HAP-1 (cell line): ENCODE measurements at regions not wholly inside any gene's neighbourhood (a gene's known extent, or its start where the extent isn't known, plus 50 kb on each side); places are given as distances from the start of the nearest gene placed in this dataset.
"Not testable (repeated sequence)": the region's sequence is repeated elsewhere in the genome, so short reads cannot be mapped to it uniquely, and the experiment has no call there.

Experiments
- DNase-seq, 2 experiments: peaks; one replicate each; pipeline ENCODE4 v3.0.0-alpha.2; 2016 to 2020; ENCODE audit warnings: low spot score in 2 of 2
- H3K27me3 ChIP-seq: fragments of 250-450 bp; sonication (Bioruptor Pico); 2 replicates; pipeline ENCODE4 v1.5.1; 2020; ENCODE audit warnings: low read depth, mild to moderate bottlenecking, moderate library complexity
- H3K36me3 ChIP-seq: fragments of 250-450 bp; sonication (Bioruptor Pico); replicated peaks from 2 replicates; pipeline ENCODE4 v1.5.1; 2020; ENCODE audit warnings: mild to moderate bottlenecking
- H3K4me1 ChIP-seq: fragments of 250-450 bp; sonication (Bioruptor Pico); 2 replicates; pipeline ENCODE4 v1.5.1; 2020; ENCODE audit warnings: mild to moderate bottlenecking
- H3K4me3 ChIP-seq: fragments of 250-450 bp; sonication (Bioruptor Pico); 2 replicates; pipeline ENCODE4 v1.5.1; 2020; ENCODE audit warnings: mild to moderate bottlenecking, moderate library complexity
- H3K9me3 ChIP-seq: fragments of 250-450 bp; sonication (Bioruptor Pico); 2 replicates; pipeline ENCODE4 v1.5.1; 2020; ENCODE audit warnings: mild to moderate bottlenecking, moderate library complexity
- in situ Hi-C: fragments of 300-500 bp; cut with MboI; formaldehyde crosslinking; loops from 3 replicates; pipeline ENCODE4 v1.14.3; 2020; ENCODE audit warnings: low sequenced_read_pairs, inconsistent platforms, mixed read lengths

DNA sequence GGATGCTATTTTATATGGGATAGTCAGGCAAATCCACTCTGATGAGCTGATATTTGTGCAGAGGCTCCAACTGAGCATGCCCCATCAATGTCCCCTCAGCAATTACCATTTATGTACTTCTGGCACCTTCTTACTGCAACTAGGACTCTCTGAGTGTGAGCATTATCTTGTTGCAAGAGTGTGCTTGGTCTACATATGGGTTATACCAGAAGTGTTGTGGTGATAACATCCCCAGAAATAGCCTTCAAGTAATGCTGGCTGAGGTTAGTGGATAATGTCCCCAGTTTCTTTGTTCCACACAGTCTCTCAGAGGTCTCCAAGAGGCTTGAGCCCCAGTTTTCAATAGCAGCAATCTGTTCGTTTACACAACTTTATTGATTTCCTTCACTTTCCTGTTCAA, 408.6 kb downstream of the JRKL start:
- no peaks in the 10 kb centered on the region for H3K36me3 ChIP-seq
- no peak for DNase-seq
- no peaks in the 10 kb centered on the region for H3K9me3 ChIP-seq
- no peaks in the 10 kb centered on the region for H3K4me1 ChIP-seq
- in situ Hi-C loops: no loop called here
- no peaks in the 10 kb centered on the region for H3K27me3 ChIP-seq
- H3K4me3 ChIP-seq: no peak overlapping the region

DNA sequence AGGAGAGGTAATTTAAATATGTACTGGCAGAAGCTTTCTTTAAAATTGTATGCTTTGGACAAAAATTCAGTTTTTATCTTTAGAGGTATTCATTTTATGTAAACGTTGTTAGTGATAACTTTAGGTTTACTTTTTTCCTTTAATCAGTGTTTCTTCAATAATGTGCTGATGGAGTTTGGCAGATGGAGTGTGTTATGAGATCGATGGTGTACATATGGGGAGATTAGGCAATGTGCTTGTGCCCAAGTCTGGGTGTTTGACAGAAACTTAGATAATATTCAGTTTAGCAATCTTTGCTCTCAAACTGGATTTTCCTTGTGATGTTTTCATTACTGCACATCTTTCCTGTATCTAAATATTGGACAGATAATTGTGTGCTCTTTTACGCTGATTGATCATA, 425.4 kb downstream of the JRKL start:
- Histone ChIP-seq H3K4me1 (no peaks in the 10 kb centered on the region), H3K27me3 (no peaks in the 10 kb centered on the region), H3K4me3 (no peak overlapping the region), H3K9me3 (no peaks in the 10 kb centered on the region), H3K36me3 (no peaks in the 10 kb centered on the region)
- in situ Hi-C loops: no loop called here
- DNase-seq: no peak

DNA sequence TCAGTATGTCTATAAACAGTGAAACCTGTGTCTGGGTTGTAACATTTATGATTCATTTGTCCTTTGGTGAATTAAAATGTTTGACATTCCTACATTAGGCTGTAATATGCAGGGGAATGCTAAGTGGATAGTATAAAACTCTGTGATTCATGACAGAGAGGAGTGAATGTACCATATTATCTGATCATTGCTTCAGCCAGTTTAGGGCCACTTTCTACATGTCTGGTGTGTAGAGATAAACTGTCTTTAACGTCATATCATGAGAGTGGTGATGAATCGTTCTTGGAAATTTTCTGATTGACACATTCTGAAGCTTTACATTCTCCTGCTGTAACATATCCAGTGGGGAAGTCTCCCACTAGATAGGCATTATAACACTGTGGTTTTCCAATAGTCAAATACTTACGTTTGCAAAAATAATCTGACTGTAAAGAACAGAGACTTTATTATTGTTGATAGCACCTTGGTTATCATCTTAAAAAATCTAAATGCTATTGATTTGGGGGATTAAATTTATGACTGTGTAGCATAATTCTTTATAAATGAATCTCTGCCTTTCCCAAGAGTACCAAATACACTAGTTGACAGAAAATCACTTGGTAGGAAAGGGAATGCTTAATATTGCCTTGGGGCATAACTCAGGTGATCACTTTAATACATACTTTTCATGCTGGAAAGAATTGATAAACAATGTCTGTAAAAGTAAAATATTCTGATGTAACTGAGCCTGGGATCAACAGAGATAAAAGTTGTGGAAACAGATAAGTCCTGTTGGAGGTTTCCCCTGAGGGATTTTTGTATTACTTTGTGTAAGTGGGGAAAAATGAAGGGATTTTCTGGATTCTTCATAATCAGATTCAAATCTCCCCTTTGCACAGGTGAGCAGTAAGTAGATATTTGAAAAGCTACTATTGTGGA, 427.9 kb downstream of the JRKL start:
- DNase-seq: no peak
- no peaks in the 10 kb centered on the region for H3K9me3 ChIP-seq
- in situ Hi-C loops: no loop called here
- H3K4me1 ChIP-seq: no peaks in the 10 kb centered on the region
- H3K4me3 ChIP-seq: no peak overlapping the region
- H3K27me3 ChIP-seq: no peaks in the 10 kb centered on the region
- no peaks in the 10 kb centered on the region for H3K36me3 ChIP-seq

DNA sequence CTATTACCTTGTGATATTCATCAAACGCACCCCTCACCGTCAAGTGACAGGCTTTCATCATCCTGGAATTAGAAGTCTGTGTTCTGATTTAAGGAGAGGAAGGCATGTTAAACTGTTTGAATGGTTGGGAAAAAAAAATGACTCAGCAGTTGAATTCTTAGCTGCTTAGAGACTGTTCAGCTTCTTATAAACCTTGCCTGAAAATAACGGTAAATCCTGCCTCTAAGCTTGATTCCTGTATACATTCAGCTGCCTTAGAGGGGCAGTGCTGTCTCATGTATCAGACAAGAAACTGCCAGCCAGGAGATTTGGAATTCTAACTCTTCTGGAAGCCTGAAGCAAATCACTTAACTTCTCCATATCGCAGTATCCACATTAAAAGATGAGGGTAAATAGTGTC, 437.4 kb downstream of the JRKL start:
- no peaks in the 10 kb centered on the region for H3K4me1 ChIP-seq
- no peaks in the 10 kb centered on the region for H3K36me3 ChIP-seq
- no peaks in the 10 kb centered on the region for H3K9me3 ChIP-seq
- in situ Hi-C loops: no loop called here
- H3K4me3 ChIP-seq: no peak overlapping the region
- DNase-seq: no peak
- no peaks in the 10 kb centered on the region; the same call in 1 of the 2 replicates for H3K27me3 ChIP-seq

DNA sequence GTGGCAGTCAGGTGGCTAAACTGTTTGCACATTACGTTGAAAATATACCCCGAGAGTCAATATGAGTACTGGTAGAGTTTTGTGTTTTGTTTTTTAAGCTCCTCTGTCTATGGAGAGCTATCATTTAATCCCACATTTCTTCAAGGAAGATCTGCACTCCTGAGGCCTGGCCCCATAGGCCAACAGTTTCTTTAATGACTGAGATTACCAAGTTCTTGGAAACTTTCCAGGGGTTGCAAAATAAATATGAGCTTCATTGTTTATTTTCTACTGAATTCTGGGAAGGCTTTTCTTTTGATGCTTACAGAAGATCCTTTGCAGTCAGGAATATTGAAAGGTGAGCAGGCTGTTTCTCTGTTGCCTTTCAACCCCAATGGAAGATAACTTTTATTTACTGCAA, 452.0 kb downstream of the JRKL start:
- Histone ChIP-seq H3K27me3 (0 out of 2 replicates have a peak, but pooled peaks cover 2% of the 10 kb centered on the region), H3K36me3 (no peaks in the 10 kb centered on the region), H3K4me1 (no peaks in the 10 kb centered on the region), H3K9me3 (no peaks in the 10 kb centered on the region), H3K4me3 (no peak overlapping the region)
- no peak for DNase-seq
- in situ Hi-C loops: no loop called here

DNA sequence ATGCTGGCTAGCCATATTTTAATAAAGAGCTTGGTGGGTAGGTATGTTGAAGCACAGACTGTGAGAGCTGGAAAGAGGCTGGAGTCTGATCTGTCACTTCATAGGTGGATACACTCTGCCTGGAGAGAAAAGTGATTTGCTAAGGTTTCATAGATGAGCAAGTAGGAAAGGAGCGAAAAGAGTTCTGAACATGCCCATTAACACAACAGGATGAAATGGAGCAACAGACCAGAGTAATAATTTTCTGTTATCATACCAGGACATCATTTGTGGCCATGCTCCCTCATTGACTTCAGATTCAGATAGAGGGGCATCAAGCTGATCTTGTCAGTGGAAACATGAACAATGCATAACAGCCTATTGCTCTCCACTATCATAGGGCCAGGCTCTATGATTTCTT, 452.9 kb downstream of the JRKL start:
- Histone ChIP-seq H3K27me3 (0 out of 2 replicates have a peak, but pooled peaks cover 2% of the 10 kb centered on the region), H3K4me1 (no peaks in the 10 kb centered on the region), H3K9me3 (no peaks in the 10 kb centered on the region), H3K36me3 (no peaks in the 10 kb centered on the region), H3K4me3 (no peak overlapping the region)
- DNase-seq: no peak
- in situ Hi-C loops: no loop called here

DNA sequence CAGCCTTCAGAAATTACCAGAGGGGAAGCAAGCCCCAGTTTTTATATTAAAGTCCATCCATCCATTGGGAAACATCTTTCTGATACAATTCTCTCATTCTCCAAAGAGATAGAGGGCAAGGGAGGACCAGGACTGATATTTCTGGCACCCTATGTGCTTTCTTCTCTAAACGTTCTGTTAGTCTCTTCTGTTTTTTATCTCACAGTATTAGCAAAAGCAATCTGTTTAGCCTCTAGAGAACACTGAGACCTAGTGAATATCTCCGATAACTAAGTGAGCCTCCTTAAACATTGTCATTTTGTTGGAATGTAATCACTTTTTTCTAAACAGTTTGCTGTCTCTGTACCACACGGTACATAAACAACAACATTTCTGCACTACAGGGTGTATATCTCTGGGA, 464.6 kb downstream of the JRKL start:
- H3K4me3 ChIP-seq: no peak overlapping the region
- H3K36me3 ChIP-seq: no peaks in the 10 kb centered on the region
- no peak for DNase-seq
- in situ Hi-C loops: no loop called here
- no peaks in the 10 kb centered on the region for H3K4me1 ChIP-seq
- no peaks in the 10 kb centered on the region for H3K9me3 ChIP-seq
- no peaks in the 10 kb centered on the region for H3K27me3 ChIP-seq

DNA sequence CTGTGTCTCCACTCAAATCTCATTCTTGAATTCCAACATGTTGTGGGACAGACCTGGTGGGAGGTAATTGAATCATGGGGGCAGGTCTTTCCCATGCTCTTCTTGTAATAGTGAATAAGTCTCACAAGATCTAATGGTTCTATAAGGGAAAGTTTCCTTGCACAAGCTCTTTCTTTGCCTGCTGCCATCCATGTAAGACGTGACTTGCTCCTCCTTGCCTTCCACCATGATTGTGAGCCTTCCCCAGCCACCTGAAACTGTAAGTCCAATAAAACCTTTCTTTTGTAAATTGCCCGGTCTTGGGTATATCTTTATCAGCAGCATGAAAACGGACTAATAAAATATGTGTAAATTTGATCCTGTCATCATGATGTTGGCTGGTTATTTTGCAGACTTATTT, 471.9 kb downstream of the JRKL start:
- DNase-seq, in situ Hi-C loops: not testable (repeated sequence)

DNA sequence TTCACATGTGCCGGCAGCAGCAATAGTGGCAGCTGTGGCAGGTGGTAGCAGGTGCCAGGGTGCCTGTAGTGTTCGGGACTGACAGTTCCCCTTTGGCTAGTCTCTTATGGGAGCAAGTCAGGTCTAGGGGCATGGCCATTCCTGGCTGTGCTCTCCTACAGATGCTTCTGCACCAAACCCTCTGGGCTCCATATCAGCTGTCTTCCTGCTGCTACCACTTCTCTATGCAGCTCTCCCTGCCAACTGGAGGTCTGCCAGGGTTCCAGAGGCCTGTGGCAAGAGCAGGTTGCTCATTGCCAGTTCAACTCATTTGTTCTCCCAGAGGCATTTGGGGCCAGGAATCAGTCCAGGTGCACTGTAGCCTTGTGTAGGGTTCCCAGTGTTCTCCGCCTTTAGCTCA, 473.7 kb downstream of the JRKL start:
- Histone ChIP-seq H3K27me3 (no peaks in the 10 kb centered on the region), H3K4me1 (no peaks in the 10 kb centered on the region), H3K9me3 (no peaks in the 10 kb centered on the region), H3K4me3 (no peak overlapping the region), H3K36me3 (no peaks in the 10 kb centered on the region)
- DNase-seq: no peak
- in situ Hi-C loops: no loop called here

More for the DNA sequence above, 471.9 kb downstream of the JRKL start:
- not testable (repeated sequence) for H3K4me1 ChIP-seq, H3K27me3 ChIP-seq, H3K36me3 ChIP-seq, H3K9me3 ChIP-seq, H3K4me3 ChIP-seq

DNA sequence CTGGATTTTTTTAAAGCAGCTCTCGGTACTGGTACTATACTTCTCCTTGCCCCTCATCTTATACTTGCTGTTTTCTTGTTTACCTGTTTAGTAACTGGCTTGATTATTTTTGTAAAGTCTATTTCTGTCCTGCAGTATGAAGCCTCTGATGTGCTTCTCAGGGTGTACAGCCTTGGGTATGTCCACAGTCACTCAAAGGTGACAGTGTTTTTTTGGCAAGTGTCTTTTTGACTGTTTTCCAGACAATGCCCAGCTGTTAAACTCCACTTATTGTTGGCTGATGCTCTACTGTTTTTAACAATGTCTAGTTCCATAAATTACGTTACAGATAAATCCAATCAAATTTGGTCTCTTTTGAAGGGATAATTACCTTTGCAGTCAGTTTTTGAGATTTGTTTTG, 475.2 kb downstream of the JRKL start:
- no peaks in the 10 kb centered on the region for H3K27me3 ChIP-seq
- in situ Hi-C loops: no loop called here
- no peaks in the 10 kb centered on the region for H3K4me1 ChIP-seq
- DNase-seq: no peak
- H3K4me3 ChIP-seq: no peak overlapping the region
- H3K9me3 ChIP-seq: no peaks in the 10 kb centered on the region
- H3K36me3 ChIP-seq: no peaks in the 10 kb centered on the region

DNA sequence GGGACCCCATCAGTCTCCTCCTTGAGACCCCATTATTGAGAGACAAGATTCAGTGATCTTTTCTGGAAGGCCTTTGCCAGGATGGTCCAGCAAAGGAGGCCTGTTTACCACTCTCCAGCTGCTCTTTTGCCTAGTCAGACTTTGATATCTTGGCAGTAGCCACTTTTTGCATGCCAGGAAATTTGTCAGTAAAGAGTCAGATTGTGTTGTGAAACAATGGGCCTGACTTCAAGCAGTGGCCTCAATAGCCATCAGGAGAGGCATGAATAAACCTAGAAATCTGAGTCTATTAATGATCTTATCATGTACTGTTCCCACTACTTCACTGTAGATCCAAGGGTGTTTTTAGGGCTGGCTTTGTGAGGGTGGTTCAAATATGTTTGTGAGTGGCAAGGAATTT, 479.4 kb downstream of the JRKL start:
- H3K4me3 ChIP-seq: no peak overlapping the region
- in situ Hi-C loops: no loop called here
- no peaks in the 10 kb centered on the region for H3K36me3 ChIP-seq
- DNase-seq: no peak
- no peaks in the 10 kb centered on the region for H3K4me1 ChIP-seq
- H3K27me3 ChIP-seq: no peaks in the 10 kb centered on the region
- H3K9me3 ChIP-seq: no peaks in the 10 kb centered on the region

DNA sequence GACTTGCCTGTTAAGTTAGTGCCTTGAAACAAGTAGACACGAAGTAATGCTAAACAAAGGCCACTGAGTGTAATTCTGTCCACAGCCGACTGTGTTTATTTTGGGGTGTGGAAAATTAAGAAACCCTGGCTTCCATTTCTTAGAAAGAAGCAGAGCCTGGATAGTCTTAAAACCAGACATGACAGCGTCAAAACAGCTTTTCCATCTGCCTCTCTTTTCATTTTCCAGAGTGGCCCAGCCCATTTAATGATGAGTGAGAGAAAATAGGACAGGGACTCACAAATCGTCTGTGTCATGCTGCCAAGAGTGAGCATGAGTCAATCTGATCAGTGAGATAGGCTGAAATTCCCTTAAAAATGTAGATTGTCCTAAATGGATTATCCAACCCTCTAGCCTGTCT, 485.9 kb downstream of the JRKL start:
- in situ Hi-C loops: no loop called here
- Histone ChIP-seq H3K36me3 (no peaks in the 10 kb centered on the region), H3K27me3 (no peaks in the 10 kb centered on the region), H3K4me3 (no peak overlapping the region), H3K9me3 (no peaks in the 10 kb centered on the region), H3K4me1 (no peaks in the 10 kb centered on the region)
- no peak for DNase-seq

DNA sequence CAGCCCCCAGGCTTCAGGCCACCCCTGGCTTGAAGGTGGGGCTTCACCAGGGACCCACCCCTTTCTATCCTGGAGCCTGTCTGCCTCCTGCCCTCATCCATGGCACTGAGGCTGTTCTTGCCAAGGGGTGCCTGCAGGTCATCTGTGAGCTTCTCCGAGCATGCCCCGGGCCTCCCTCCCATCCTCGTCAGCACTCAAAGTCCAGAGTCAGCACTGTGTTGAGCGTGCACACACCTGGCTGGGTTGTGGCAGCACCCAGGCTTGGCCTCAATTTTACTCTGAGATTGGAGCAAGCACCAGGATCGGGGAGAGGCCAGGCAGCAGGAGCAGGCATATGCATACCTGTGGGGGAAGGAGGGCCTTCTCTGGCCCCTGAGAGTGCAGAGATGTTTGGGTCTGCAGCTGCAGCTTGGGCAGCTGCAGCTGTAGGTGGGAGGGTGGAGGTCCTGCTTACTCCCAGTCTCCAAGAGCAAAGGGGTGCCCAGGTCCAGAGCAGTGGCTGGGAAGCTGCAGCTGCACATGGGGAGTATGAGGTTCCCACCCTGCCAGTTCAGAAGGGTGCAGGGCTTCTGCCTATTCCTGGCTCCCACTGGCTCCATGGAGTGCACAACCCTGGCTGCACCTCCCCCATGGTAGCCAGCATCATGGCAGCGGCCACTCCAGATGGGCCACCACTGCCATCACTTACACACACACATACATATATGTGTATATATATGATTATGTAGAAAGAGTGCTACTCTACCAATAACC, 488.7 kb downstream of the JRKL start:
- H3K27me3 ChIP-seq: no peaks in the 10 kb centered on the region
- in situ Hi-C loops: no loop called here
- no peak for DNase-seq
- no peaks in the 10 kb centered on the region for H3K9me3 ChIP-seq
- H3K4me1 ChIP-seq: no peaks in the 10 kb centered on the region
- no peaks in the 10 kb centered on the region for H3K36me3 ChIP-seq
- no peak overlapping the region for H3K4me3 ChIP-seq

DNA sequence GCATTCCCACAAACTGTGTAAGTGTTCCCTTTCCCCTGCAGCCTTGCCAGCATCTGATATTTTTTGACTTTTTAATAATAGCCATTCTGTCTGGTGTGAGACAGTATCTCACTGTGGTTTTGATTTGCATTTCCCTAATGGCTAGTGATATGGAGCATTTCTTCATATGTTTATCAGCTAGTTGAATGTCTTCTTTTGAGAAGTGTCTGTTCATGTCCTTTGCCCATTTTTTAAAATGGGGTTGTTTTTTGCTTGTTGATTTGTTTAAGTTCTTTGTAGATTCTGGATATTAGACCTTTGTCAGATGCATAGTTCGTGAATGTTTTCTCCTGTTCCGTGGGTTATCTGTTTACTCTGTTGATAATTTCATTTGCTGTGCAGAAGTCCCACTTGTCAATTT, 492.8 kb downstream of the JRKL start:
- in situ Hi-C loops, H3K9me3 ChIP-seq, H3K36me3 ChIP-seq, H3K27me3 ChIP-seq, DNase-seq, H3K4me3 ChIP-seq, H3K4me1 ChIP-seq: not testable (repeated sequence)
